ENCODE measurements at regions not wholly inside any gene's neighbourhood (a gene's known extent, or its start where the extent isn't known, plus 50 kb on each side); places are given as distances from the start of the nearest gene placed in this dataset.

- TF ChIP-seq MLX (CRISPR knock-in tag; IDR thresholded peaks at IDR 0.05) (no peak), MXD4 (CRISPR knock-in tag; IDR thresholded peaks at IDR 0.05; ENCODE audit: borderline replicate concordance) (no peak), CTCF (IDR thresholded peaks at IDR 0.05) (no peak), KAT7 (CRISPR knock-in tag; IDR thresholded peaks at IDR 0.05; ENCODE audit: borderline replicate concordance) (no peak), ATF2 (CRISPR knock-in tag; IDR thresholded peaks at IDR 0.05; ENCODE audit: borderline replicate concordance, low read depth) (no peak), ETV6 (CRISPR knock-in tag; IDR thresholded peaks at IDR 0.05) (no peak), ZSCAN18 (CRISPR knock-in tag; IDR thresholded peaks at IDR 0.05) (no peak), USF2 (CRISPR knock-in tag; IDR thresholded peaks at IDR 0.05) (no peak)
Observed at GRCh38 chr2:160664603-160665140, 171.1 kb upstream of the RBMS1 start.
